ENCODE measurements at regions not wholly inside any gene's neighbourhood (a gene's known extent, or its start where the extent isn't known, plus 50 kb on each side); places are given as distances from the start of the nearest gene placed in this dataset.

- no peak for DNase-seq (ENCODE audit: low read depth, low spot score)
Observed at GRCh38 chr2:136468799-136469369, 296.5 kb upstream of the THSD7B start.

DNA sequence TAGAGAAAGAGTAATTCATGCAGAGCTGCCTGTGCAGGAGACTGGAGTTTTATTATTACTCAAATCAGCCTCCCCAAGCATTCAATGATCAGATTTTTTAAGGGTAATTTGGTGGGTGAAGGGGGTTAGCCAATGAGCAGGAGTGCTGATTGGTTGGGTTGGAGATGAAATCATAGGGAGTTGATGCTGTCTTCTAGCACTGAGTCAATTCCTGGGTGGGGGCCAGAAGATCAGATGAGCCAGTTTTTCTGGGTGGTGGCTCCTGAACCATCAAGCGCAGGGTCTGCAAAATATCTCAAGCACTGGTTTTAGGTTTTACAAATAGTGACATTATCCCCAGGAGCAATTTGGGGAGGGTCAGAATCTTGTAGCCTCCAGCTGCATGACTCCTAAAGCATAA, 312.8 kb upstream of the THSD7B start:
- no peak for DNase-seq (ENCODE audit: low read depth, low spot score)

- no peak for DNase-seq (ENCODE audit: low read depth, low spot score)
Observed at GRCh38 chr2:136448986-136449780, 316.2 kb upstream of the THSD7B start.

DNA sequence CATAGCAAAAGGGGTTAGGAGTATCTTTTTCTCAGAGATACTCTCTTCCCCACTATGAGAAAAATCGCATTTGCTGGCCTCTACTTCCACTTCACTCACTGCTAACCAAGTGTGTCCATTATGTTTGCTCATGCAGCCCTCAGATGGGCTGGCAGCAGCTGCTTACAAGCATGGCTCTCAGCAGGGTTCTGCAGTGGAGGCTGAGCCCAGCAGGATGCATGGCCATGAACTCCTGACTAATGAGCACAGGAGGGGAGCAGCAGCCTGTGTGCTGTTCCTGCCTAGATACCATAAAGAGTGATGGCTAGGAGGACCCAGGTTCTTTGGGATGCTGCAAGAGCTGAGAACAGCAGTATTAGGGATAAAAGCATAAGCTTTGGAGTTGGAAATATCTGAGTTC, 316.9 kb upstream of the THSD7B start:
- DNase-seq (ENCODE audit: low read depth, low spot score), result peak; percentile 8

- peak; percentile 17 for DNase-seq (ENCODE audit: low read depth, low spot score)
Observed at GRCh38 chr2:136444323-136444722, 321.0 kb upstream of the THSD7B start.

GRCh38 chr2:136443661-136444060, 321.7 kb upstream of the THSD7B start:
- DNase-seq (ENCODE audit: low read depth, low spot score), result no peak

GRCh38 chr2:136441979-136442714, 323.2 kb upstream of the THSD7B start:
- DNase-seq (ENCODE audit: low read depth, low spot score), result no peak

GRCh38 chr2:136439064-136439676, 321.2 kb upstream of the CXCR4 start:
- no peak for DNase-seq (ENCODE audit: low read depth, low spot score)

GRCh38 chr2:136437461-136437860, 319.5 kb upstream of the CXCR4 start:
- no peak for DNase-seq (ENCODE audit: low read depth, low spot score)

- DNase-seq (ENCODE audit: low read depth, low spot score), result no peak
Observed at GRCh38 chr2:136436936-136437335, 319.0 kb upstream of the CXCR4 start.

GRCh38 chr2:136434251-136434715, 316.3 kb upstream of the CXCR4 start:
- DNase-seq (ENCODE audit: low read depth, low spot score), result no peak

GRCh38 chr2:136433261-136433660, 315.3 kb upstream of the CXCR4 start:
- DNase-seq (ENCODE audit: low read depth, low spot score), result no peak

GRCh38 chr2:136424112-136424511, 306.2 kb upstream of the CXCR4 start:
- DNase-seq (ENCODE audit: low read depth, low spot score), result no peak

GRCh38 chr2:136423516-136423996, 305.6 kb upstream of the CXCR4 start:
- peak; percentile 84 for DNase-seq (ENCODE audit: low read depth, low spot score)

- no peak for DNase-seq (ENCODE audit: low read depth, low spot score)
Observed at GRCh38 chr2:136422512-136422911, 304.6 kb upstream of the CXCR4 start.

GRCh38 chr2:136420346-136420745, 302.4 kb upstream of the CXCR4 start:
- DNase-seq (ENCODE audit: low read depth, low spot score), result no peak

DNA sequence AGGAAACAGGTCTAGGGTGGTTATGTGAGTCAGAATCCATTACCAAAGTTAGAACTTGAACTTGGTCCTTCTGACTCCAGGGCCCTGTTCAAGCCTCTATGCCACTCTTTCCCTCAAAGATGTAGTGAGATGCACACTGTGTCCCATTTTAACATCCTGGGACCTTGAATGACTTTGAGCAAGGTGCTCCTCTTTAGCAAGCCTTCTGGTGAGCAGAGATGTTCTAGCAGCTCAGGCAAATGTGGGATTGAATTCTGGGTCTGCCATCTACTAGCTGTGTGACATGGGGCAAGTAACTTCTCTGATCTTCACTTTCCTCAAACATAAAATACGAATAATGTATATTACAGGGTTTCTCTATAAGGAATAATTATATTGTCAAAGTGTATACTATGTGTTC, 294.0 kb upstream of the CXCR4 start:
- DNase-seq (ENCODE audit: low read depth, low spot score), result no peak

- DNase-seq (ENCODE audit: low read depth, low spot score), result no peak
Observed at GRCh38 chr2:136410673-136411072, 292.7 kb upstream of the CXCR4 start.

GRCh38 chr2:136408795-136409194, 290.8 kb upstream of the CXCR4 start:
- no peak for DNase-seq (ENCODE audit: low read depth, low spot score)

DNA sequence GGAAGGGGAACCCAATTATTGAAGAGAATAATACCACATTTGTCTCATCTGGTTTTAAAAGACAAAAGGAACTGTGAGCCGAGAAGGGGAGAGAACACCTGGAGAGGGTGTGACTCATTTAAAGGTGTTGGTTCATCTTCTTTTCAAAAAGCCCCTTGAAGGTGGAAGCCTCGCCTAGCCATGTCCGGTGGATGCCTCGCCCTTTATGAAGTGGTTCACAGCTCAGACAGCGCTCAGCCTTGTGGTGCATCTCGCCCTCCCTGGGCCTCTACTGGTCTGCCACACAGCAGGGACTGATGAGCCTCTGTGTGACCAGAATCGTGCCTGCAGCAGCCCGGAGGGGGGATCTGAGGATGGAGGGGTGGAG, 290.0 kb upstream of the CXCR4 start:
- DNase-seq (ENCODE audit: low read depth, low spot score), result no peak

- DNase-seq (ENCODE audit: low read depth, low spot score), result no peak
Observed at GRCh38 chr2:136407117-136407951, 289.4 kb upstream of the CXCR4 start.

All from astrocyte of the hippocampus (primary cell).